PC-9 (cell line): ENCODE measurements at regions not wholly inside any gene's neighbourhood (a gene's known extent, or its start where the extent isn't known, plus 50 kb on each side); places are given as distances from the start of the nearest gene placed in this dataset.

ENCODE experiments used
- EZH2 ChIP-seq: fragments of 200-600 bp; sonication (generic); IDR thresholded peaks from 2 replicates; pipeline ENCODE4 v1.8.0; 2017; ENCODE audit warnings: antibody characterized with exemption, low read depth
- TF ChIP-seq, protein P1 (sequence below): fragments of 200-600 bp; sonication (generic); conservative IDR thresholded peaks from 2 replicates; pipeline ENCODE4 v1.6.1; 2017; ENCODE audit warnings: mixed run types, antibody characterized with exemption, mild to moderate bottlenecking, moderate library complexity

- TF ChIP-seq, protein P1, sequence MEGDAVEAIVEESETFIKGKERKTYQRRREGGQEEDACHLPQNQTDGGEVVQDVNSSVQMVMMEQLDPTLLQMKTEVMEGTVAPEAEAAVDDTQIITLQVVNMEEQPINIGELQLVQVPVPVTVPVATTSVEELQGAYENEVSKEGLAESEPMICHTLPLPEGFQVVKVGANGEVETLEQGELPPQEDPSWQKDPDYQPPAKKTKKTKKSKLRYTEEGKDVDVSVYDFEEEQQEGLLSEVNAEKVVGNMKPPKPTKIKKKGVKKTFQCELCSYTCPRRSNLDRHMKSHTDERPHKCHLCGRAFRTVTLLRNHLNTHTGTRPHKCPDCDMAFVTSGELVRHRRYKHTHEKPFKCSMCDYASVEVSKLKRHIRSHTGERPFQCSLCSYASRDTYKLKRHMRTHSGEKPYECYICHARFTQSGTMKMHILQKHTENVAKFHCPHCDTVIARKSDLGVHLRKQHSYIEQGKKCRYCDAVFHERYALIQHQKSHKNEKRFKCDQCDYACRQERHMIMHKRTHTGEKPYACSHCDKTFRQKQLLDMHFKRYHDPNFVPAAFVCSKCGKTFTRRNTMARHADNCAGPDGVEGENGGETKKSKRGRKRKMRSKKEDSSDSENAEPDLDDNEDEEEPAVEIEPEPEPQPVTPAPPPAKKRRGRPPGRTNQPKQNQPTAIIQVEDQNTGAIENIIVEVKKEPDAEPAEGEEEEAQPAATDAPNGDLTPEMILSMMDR, result no peak
- TF ChIP-seq EZH2, result no peak
These were observed 51.3 kb upstream of the RBBP6 start for GRCh38 chr16:24488045-24488444.
